K562 (cell line): ENCODE measurements at regions not wholly inside any gene's neighbourhood (a gene's known extent, or its start where the extent isn't known, plus 50 kb on each side); places are given as distances from the start of the nearest gene placed in this dataset.
"Not testable (repeated sequence)": the region's sequence is repeated elsewhere in the genome, so short reads cannot be mapped to it uniquely, and the experiment has no call there.

ENCODE experiments used
- ATAC-seq: fragments of 200-7000 bp; cut with Tn5 transposase; 3 replicates; pipeline ENCODE4 v1.9.1; 2020; ENCODE audit warnings: moderate library complexity
- BruUV-seq: library from RNA; stranded (reverse); fragments of 400-500 nt; replicated peaks from 2 replicates; lab custom pipeline; 2021; lab: Mats Ljungman, UMichigan
- CTCF ChIA-PET: fragments of 300-600 bp; formaldehyde crosslinking; extraction: SDS; loops from one replicate; lab custom pipeline; 2021; ENCODE audit warnings: low intra/inter-chr PET ratio; lab: Yijun Ruan, JAX
- POLR2A ChIA-PET: fragments of 300-600, 350-650 bp; sonication (Branson Sonifier 250); formaldehyde crosslinking; extraction: SDS; loops from one replicate; lab custom pipeline; 2021; ENCODE audit warnings: antibody characterized with exemption, inconsistent platforms; lab: Yijun Ruan, JAX
- DNase-seq, 4 experiments: peaks; one replicate each; pipeline versions ENCODE4 v3.0.0 to v3.0.0-alpha.2; 2011 to 2018; ENCODE audit warnings: low spot score in 3 of 4, mixed read lengths in 3 of 4; ENCODE audit errors: extremely low read depth in 1 of 4
- FAIRE-seq: peaks from 2 replicates; lab custom pipeline; 2011; peaks lifted over from hg19 to GRCh38; lab: Jason Lieb, UNC
- H2AFZ ChIP-seq: 2 replicates; pipeline ENCODE4 v1.6.0; 2011; ENCODE audit warnings: low read depth, low read length, control low read depth, inconsistent platforms
- H3K27ac ChIP-seq: fragments of 200-600 bp; 3 replicates; pipeline ENCODE4 v1.8.0; 2011; ENCODE audit warnings: low read depth, mild to moderate bottlenecking, control low read depth, inconsistent platforms, low read length, moderate library complexity, mixed read lengths; ENCODE audit errors: extremely low read depth
- H3K27me3 ChIP-seq, 2 experiments: fragments of 300-600 bp in 1 of 2; 2 replicates in 1 of 2; 3 replicates in 1 of 2; pipeline versions ENCODE4 v1.6.0 to v1.8.0; 2011; ENCODE audit warnings: inconsistent platforms in 2 of 2, low read length in 2 of 2, mild to moderate bottlenecking in 1 of 2, mixed read lengths in 1 of 2, moderate library complexity in 1 of 2; ENCODE audit not compliant: control insufficient read depth in 2 of 2, insufficient read depth in 2 of 2
- H3K36me3 ChIP-seq: fragments of 300-600 bp; 3 replicates; pipeline ENCODE4 v1.8.0; 2011; ENCODE audit warnings: mild to moderate bottlenecking, low read length, inconsistent platforms; ENCODE audit not compliant: control insufficient read depth, insufficient read depth
- H3K4me1 ChIP-seq, 2 experiments: fragments of 200-600 bp in 1 of 2; replicated peaks in 1 of 2; 2 replicates in 1 of 2; 3 replicates in 1 of 2; pipeline versions ENCODE4 v1.5.1 to v1.8.0; 2011; ENCODE audit warnings: inconsistent platforms in 2 of 2, low read length in 2 of 2, mild to moderate bottlenecking in 1 of 2, mixed read lengths in 1 of 2, moderate library complexity in 1 of 2; ENCODE audit not compliant: control insufficient read depth in 2 of 2, insufficient read depth in 2 of 2
- H3K4me2 ChIP-seq: 2 replicates; pipeline ENCODE4 v1.6.1; 2011; ENCODE audit warnings: low read length, control low read depth, inconsistent platforms, mixed read lengths; ENCODE audit not compliant: insufficient read depth
- H3K4me3 ChIP-seq: fragments of 200-600 bp; sonication (generic), shearing (Covaris generic); 2 replicates; pipeline ENCODE4 v1.5.1; 2016; ENCODE audit warnings: control low read depth, inconsistent platforms
- H3K79me2 ChIP-seq: fragments of 200-600 bp; 3 replicates; pipeline ENCODE4 v1.8.0; 2011; ENCODE audit warnings: low read length, inconsistent platforms; ENCODE audit not compliant: control insufficient read depth, insufficient read depth
- H3K9ac ChIP-seq, 2 experiments: 2 replicates each; pipeline versions ENCODE4 v1.6.0 to v1.6.1; 2011; ENCODE audit warnings: low read depth in 2 of 2, low read length in 2 of 2, control low read depth in 1 of 2, inconsistent platforms in 1 of 2, mild to moderate bottlenecking in 1 of 2, mixed read lengths in 1 of 2; ENCODE audit not compliant: insufficient read depth in 1 of 2
- H3K9me1 ChIP-seq: one replicate; pipeline ENCODE4 v1.6.0; 2011; ENCODE audit warnings: inconsistent platforms, mild to moderate bottlenecking, low read length, moderate library complexity; ENCODE audit not compliant: control insufficient read depth, insufficient read depth
- H3K9me3 ChIP-seq: replicated peaks from 2 replicates; pipeline ENCODE4 v1.5.1; 2011; ENCODE audit warnings: low read depth, low read length, inconsistent platforms; ENCODE audit not compliant: control insufficient read depth, insufficient read depth
- H4K20me1 ChIP-seq: replicated peaks from 2 replicates; pipeline ENCODE4 v1.6.1; 2011; ENCODE audit warnings: low read length, inconsistent platforms, mixed read lengths; ENCODE audit not compliant: control insufficient read depth, insufficient read depth
- BRD4 ChIP-seq: fragments of 200-600 bp; sonication (generic); IDR thresholded peaks from 2 replicates; pipeline ENCODE4 v1.6.1; 2017; ENCODE audit warnings: inconsistent platforms
- HCFC1 ChIP-seq: IDR thresholded peaks from 2 replicates; pipeline ENCODE4 v1.6.1; 2012; ENCODE audit warnings: low read depth, low read length, improper control_type of control experiment
- KLF1 ChIP-seq: fragments of 450-650 bp; IDR thresholded peaks from 2 replicates; pipeline ENCODE4 v1.6.1; 2016; ENCODE audit warnings: missing genetic modification characterization, missing compliant biosample characterization
- MYBL2 ChIP-seq, 2 experiments: fragments of 450-650 bp in 1 of 2; sonication (generic) in 1 of 2; formaldehyde crosslinking in 1 of 2; IDR thresholded peaks; 2 replicates each; pipeline versions ENCODE4 v1.6.1 to v1.8.1; 2017 to 2022; ENCODE audit warnings: borderline replicate concordance in 1 of 2, inconsistent platforms in 1 of 2, low read depth in 1 of 2, mild to moderate bottlenecking in 1 of 2, missing genetic modification reagents in 1 of 2, moderate library complexity in 1 of 2
- ZFP36 ChIP-seq: fragments of 150-350 bp; IDR thresholded peaks from 2 replicates; pipeline ENCODE4 v1.6.1; 2018; ENCODE audit warnings: low read length, low read depth; ENCODE audit not compliant: partially characterized antibody
- ZNF174 ChIP-seq: fragments of 250-450 bp; sonication (Bioruptor Pico); IDR thresholded peaks from 2 replicates; pipeline ENCODE4 v1.4.0; 2020; ENCODE audit warnings: mild to moderate bottlenecking
- WGBS: fragments of 100-300 bp; shearing (Covaris generic); methylation state at CpG from one replicate; pipeline ENCODE4 v1.1.6; 2016; ENCODE audit warnings: low coverage, mixed read lengths; ENCODE audit not compliant: insufficient coverage; ENCODE audit errors: missing lambda C conversion rate; 5-methylcytosine and 5-hydroxymethylcytosine counted together
- in situ Hi-C: fragments of 300-500 bp; cut with MboI; formaldehyde crosslinking; loops from 4 replicates; pipeline ENCODE4 v1.15.0; 2018; ENCODE audit warnings: inconsistent platforms, mixed read lengths
- intact Hi-C: fragments of 100-400 bp; cut with micrococcal nuclease; formaldehyde crosslinking; loops from 2 replicates; pipeline ENCODE4 v1.14.2; 2022
- TF ChIP-seq, protein P1 (sequence below): fragments of 450-650 bp; formaldehyde crosslinking; IDR thresholded peaks from 2 replicates; pipeline ENCODE4 v1.4.0; 2020; ENCODE audit warnings: mild to moderate bottlenecking, moderate library complexity
- TF ChIP-seq, protein P2 (sequence below): sonication (generic); formaldehyde crosslinking; IDR thresholded peaks from 2 replicates; pipeline ENCODE4 v1.8.0; 2023; ENCODE audit warnings: mild to moderate bottlenecking, missing genetic modification reagents
- TF ChIP-seq, protein P3 (sequence below): fragments of 450-650 bp; IDR thresholded peaks from 2 replicates; pipeline ENCODE4 v1.6.1; 2016; ENCODE audit warnings: missing biosample characterization, missing genetic modification characterization

DNA sequence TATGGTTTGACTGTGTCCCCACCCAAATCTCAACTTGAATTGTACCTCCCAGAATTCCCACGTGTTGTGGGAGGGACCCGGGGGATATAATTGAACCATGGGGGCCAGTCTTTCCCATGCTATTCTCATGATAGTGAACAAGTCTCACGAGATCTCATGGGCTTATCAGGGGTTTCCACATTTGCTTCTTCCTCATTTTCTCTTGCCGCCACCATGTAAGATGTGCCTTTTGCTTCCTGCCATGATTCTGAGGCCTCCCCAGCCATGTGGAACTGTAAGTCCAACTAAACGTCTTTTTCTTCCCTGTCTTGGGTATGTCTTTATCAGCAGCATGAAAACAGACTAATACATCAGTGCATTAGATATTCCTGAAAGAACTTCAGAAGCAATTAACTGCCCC, 177.7 kb upstream of the PRSS58 start:
- BruUV-seq, FAIRE-seq, H3K27me3 ChIP-seq, in situ Hi-C loops, ATAC-seq, intact Hi-C loops, H3K9me1 ChIP-seq, H3K9ac ChIP-seq, H4K20me1 ChIP-seq, H3K4me1 ChIP-seq, H3K36me3 ChIP-seq, H3K79me2 ChIP-seq, H3K4me2 ChIP-seq, DNase-seq, H3K9me3 ChIP-seq: not testable (repeated sequence)
- POLR2A ChIA-PET: interaction anchor here (1.2 kb wide), 1 partner anchor 11 kb away, joined by 3 read pairs; no protein-coding TSS in a partner anchor
- peak; percentile 17 for TF ChIP-seq ZFP36
- TF ChIP-seq, all 486 proteins: peak for 1; not testable (repeated sequence) for 485
- CTCF ChIA-PET, H2AFZ ChIP-seq, H3K4me3 ChIP-seq, H3K27ac ChIP-seq: not testable (repeated sequence)
- WGBS: 0% methylated on average over 5 of the region's 5 CpGs

DNA sequence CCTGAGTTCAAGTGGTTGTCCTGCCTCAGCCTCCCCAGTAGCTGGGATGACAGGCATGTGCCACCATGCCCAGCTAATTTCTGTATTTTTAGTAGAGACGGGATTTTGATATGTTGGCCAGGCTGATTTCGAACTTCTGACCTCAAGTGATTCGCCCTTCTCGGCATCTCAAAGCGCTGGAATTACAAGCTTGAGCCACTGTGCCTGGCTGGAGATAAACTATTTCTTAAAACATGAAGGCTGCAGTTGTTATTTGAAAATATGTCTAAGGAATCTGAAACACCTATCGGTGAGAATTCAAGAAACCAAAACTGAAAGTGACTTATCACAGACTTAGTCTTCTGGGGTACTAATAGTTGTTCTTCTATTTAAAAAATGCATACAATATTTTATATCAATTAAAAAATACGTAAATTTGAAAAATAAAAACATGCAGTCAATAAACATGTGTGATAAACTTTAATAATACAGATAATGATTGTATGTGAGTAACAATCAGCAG, 176.9 kb upstream of the PRSS58 start:
- Histone ChIP-seq H3K27ac (no peak overlapping the region), H3K4me2 (no peak overlapping the region), H3K9me3 (no peaks in the 10 kb centered on the region), H3K36me3 (no peaks in the 10 kb centered on the region), H3K9ac (no peak overlapping the region), H3K9me1 (no peaks in the 10 kb centered on the region), H3K4me3 (no peak overlapping the region), H3K27me3 (no peaks in the 10 kb centered on the region), H4K20me1 (no peaks in the 10 kb centered on the region), H2AFZ (no peak overlapping the region), H3K79me2 (no peaks in the 10 kb centered on the region), H3K4me1 (no peaks in the 10 kb centered on the region)
- CTCF ChIA-PET: interaction anchor here (0.5 kb wide), 1 partner anchor 44 kb away, joined by 3 read pairs; no protein-coding TSS in a partner anchor
- intact Hi-C loops (no loop called here), in situ Hi-C loops (no loop called here)
- ATAC-seq (no peak), FAIRE-seq (no peak), DNase-seq (no peak)
- TF ChIP-seq KLF1 (tag): no peak
- TF ChIP-seq, protein P1, sequence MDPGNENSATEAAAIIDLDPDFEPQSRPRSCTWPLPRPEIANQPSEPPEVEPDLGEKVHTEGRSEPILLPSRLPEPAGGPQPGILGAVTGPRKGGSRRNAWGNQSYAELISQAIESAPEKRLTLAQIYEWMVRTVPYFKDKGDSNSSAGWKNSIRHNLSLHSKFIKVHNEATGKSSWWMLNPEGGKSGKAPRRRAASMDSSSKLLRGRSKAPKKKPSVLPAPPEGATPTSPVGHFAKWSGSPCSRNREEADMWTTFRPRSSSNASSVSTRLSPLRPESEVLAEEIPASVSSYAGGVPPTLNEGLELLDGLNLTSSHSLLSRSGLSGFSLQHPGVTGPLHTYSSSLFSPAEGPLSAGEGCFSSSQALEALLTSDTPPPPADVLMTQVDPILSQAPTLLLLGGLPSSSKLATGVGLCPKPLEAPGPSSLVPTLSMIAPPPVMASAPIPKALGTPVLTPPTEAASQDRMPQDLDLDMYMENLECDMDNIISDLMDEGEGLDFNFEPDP (CRISPR knock-in tag): no peak
- TF ChIP-seq ZNF174 (CRISPR knock-in tag): no peak
- TF ChIP-seq, protein P2, sequence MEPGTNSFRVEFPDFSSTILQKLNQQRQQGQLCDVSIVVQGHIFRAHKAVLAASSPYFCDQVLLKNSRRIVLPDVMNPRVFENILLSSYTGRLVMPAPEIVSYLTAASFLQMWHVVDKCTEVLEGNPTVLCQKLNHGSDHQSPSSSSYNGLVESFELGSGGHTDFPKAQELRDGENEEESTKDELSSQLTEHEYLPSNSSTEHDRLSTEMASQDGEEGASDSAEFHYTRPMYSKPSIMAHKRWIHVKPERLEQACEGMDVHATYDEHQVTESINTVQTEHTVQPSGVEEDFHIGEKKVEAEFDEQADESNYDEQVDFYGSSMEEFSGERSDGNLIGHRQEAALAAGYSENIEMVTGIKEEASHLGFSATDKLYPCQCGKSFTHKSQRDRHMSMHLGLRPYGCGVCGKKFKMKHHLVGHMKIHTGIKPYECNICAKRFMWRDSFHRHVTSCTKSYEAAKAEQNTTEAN (CRISPR knock-in tag): no peak
- no peak for TF ChIP-seq MYBL2 (IDR thresholded peaks at IDR 0.05; ENCODE audit: low read depth)
- no peak for TF ChIP-seq MYBL2 (CRISPR knock-in tag; IDR thresholded peaks at IDR 0.05; ENCODE audit: borderline replicate concordance)
- TF ChIP-seq BRD4: no peak
- no peak for TF ChIP-seq HCFC1
- TF ChIP-seq, protein P3, sequence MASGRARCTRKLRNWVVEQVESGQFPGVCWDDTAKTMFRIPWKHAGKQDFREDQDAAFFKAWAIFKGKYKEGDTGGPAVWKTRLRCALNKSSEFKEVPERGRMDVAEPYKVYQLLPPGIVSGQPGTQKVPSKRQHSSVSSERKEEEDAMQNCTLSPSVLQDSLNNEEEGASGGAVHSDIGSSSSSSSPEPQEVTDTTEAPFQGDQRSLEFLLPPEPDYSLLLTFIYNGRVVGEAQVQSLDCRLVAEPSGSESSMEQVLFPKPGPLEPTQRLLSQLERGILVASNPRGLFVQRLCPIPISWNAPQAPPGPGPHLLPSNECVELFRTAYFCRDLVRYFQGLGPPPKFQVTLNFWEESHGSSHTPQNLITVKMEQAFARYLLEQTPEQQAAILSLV (tag): no peak
- POLR2A ChIA-PET: interaction anchor here (1.2 kb wide), 1 partner anchor 10 kb away, joined by 3 read pairs; no protein-coding TSS in a partner anchor
- no TSS peak for BruUV-seq
- WGBS: under 1% methylated on average over 7 of the region's 7 CpGs
